ENCODE measurements at regions not wholly inside any gene's neighbourhood (a gene's known extent, or its start where the extent isn't known, plus 50 kb on each side); places are given as distances from the start of the nearest gene placed in this dataset.
A peak's percentile ranks its signal among the peaks of the same experiment; 100 is the strongest.

- Histone ChIP-seq H3K9me2 (replicated peaks; ENCODE audit: insufficient read depth) (no peaks in the 10 kb centered on the region), H3K36me3 (replicated peaks; ENCODE audit: insufficient read depth, low read depth) (no peaks in the 10 kb centered on the region), H4K20me1 (ENCODE audit: insufficient read depth, poor library complexity, severe bottlenecking) (no peaks in the 10 kb centered on the region), H2AFZ (peak overlapping the region; percentile 35), H3K4me2 (peak overlapping the region; percentile 46), H3K27ac (peak overlapping the region; percentile 64), H3K27me3 (no peaks in the 10 kb centered on the region), H3K9me3 (ENCODE audit: low read depth) (no peaks in the 10 kb centered on the region), H3K4me3 (no peak overlapping the region), H3K4me1 (ENCODE audit: insufficient read depth) (peaks cover 15% of the 10 kb centered on the region), H3K79me2 (no peaks in the 10 kb centered on the region)
- WGBS (ENCODE audit: low lambda C conversion rate, missing lambda C conversion rate) = 28% methylated on average over 5 of the region's 5 CpGs
- TF ChIP-seq EZH2phosphoT487 (IDR thresholded peaks at IDR 0.05; ENCODE audit: low read depth, severe bottlenecking, unreplicated experiment) (no peak), EZH2 (IDR thresholded peaks at IDR 0.05; ENCODE audit: borderline replicate concordance) (no peak), CTCF (IDR thresholded peaks at IDR 0.05; ENCODE audit: poor library complexity) (no peak)
- peak; percentile 65 for DNase-seq (ENCODE audit: low spot score)
Measured at GRCh38 chr13:60765700-60766411, 368.8 kb downstream of the TDRD3 start.

GRCh38 chr13:60759499-60759898, 362.5 kb downstream of the TDRD3 start:
- Histone ChIP-seq H4K20me1 (ENCODE audit: insufficient read depth, poor library complexity, severe bottlenecking) (no peaks in the 10 kb centered on the region), H3K36me3 (replicated peaks; ENCODE audit: insufficient read depth, low read depth) (no peaks in the 10 kb centered on the region), H3K79me2 (no peaks in the 10 kb centered on the region), H3K9me2 (replicated peaks; ENCODE audit: insufficient read depth) (no peaks in the 10 kb centered on the region), H3K27ac (no peak overlapping the region), H3K9me3 (ENCODE audit: low read depth) (no peaks in the 10 kb centered on the region), H2AFZ (peak overlapping the region; percentile 15), H3K4me1 (ENCODE audit: insufficient read depth) (peaks cover 10% of the 10 kb centered on the region), H3K4me2 (peak overlapping the region; percentile 16), H3K4me3 (no peak overlapping the region), H3K27me3 (no peaks in the 10 kb centered on the region)
- DNase-seq (ENCODE audit: low spot score) = no peak
- TF ChIP-seq EZH2 (IDR thresholded peaks at IDR 0.05; ENCODE audit: borderline replicate concordance) (no peak), CTCF (IDR thresholded peaks at IDR 0.05; ENCODE audit: poor library complexity) (no peak), EZH2phosphoT487 (IDR thresholded peaks at IDR 0.05; ENCODE audit: low read depth, severe bottlenecking, unreplicated experiment) (no peak)
- WGBS (ENCODE audit: low lambda C conversion rate, missing lambda C conversion rate) = 10% methylated on average over 9 of the region's 9 CpGs

GRCh38 chr13:60758637-60759036, 361.6 kb downstream of the TDRD3 start:
- Histone ChIP-seq H3K79me2 (no peaks in the 10 kb centered on the region), H3K4me1 (ENCODE audit: insufficient read depth) (peaks cover 10% of the 10 kb centered on the region), H3K36me3 (replicated peaks; ENCODE audit: insufficient read depth, low read depth) (no peaks in the 10 kb centered on the region), H3K4me2 (no peak overlapping the region), H3K4me3 (no peak overlapping the region), H3K9me3 (ENCODE audit: low read depth) (no peaks in the 10 kb centered on the region), H4K20me1 (ENCODE audit: insufficient read depth, poor library complexity, severe bottlenecking) (no peaks in the 10 kb centered on the region), H3K27me3 (no peaks in the 10 kb centered on the region), H3K9me2 (replicated peaks; ENCODE audit: insufficient read depth) (no peaks in the 10 kb centered on the region), H2AFZ (no peak overlapping the region), H3K27ac (no peak overlapping the region)
- 77% methylated on average over 1 of the region's 1 CpG for WGBS (ENCODE audit: low lambda C conversion rate, missing lambda C conversion rate)
- TF ChIP-seq EZH2phosphoT487 (IDR thresholded peaks at IDR 0.05; ENCODE audit: low read depth, severe bottlenecking, unreplicated experiment) = no peak
- TF ChIP-seq EZH2 (IDR thresholded peaks at IDR 0.05; ENCODE audit: borderline replicate concordance) = no peak
- TF ChIP-seq CTCF (IDR thresholded peaks at IDR 0.05; ENCODE audit: poor library complexity) = no peak
- DNase-seq (ENCODE audit: low spot score) = no peak

Measured in hepatocyte (in vitro differentiated cells).